Bronchial epithelial cell (primary cell): ENCODE measurements at regions not wholly inside any gene's neighbourhood (a gene's known extent, or its start where the extent isn't known, plus 50 kb on each side); places are given as distances from the start of the nearest gene placed in this dataset.

Experiments used
- DNase-seq: peaks from one replicate; pipeline ENCODE4 v3.0.0-alpha.2; 2010; ENCODE audit warnings: low read depth
- FAIRE-seq: peaks from 2 replicates; lab custom pipeline; 2011; peaks lifted over from hg19 to GRCh38; lab: Jason Lieb, UNC
- H3K27me3 ChIP-seq: 2 replicates; pipeline ENCODE4 v1.5.1; 2011; ENCODE audit warnings: low read length; ENCODE audit not compliant: control insufficient read depth, insufficient read depth
- H3K36me3 ChIP-seq: 2 replicates; pipeline ENCODE4 v1.5.1; 2011; ENCODE audit warnings: low read length; ENCODE audit not compliant: control insufficient read depth, insufficient read depth
- H3K4me3 ChIP-seq: 2 replicates; pipeline ENCODE4 v1.5.1; 2011; ENCODE audit warnings: mild to moderate bottlenecking, low read depth, low read length, control low read depth
- TF ChIP-seq, protein P1 (sequence below): IDR thresholded peaks from 2 replicates; pipeline ENCODE4 v1.5.1; 2011; ENCODE audit warnings: mild to moderate bottlenecking, moderate library complexity, low read length, control low read depth, inconsistent platforms; ENCODE audit not compliant: insufficient read depth, severe bottlenecking

DNA sequence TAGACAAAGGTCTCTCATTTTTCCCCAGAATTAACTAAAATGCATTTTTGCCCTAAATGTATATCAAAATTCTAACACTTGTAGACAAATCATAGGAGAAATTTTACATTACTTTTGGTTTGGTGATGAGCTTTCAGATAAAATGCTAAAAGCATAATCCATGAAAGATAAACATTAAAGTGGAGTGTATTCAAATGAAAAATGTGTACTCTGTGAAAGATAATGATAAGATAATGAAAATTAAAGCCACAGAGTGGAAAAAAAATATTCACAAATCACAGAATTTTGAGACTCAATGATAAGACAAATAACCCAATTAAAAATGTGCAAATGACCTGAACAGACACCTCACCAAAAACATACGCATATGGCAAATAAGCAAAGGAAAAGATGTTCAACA is 176.9 kb upstream of the ADAMTS16 start:
- Histone ChIP-seq H3K36me3 (no peaks in the 10 kb centered on the region), H3K27me3 (no peaks in the 10 kb centered on the region), H3K4me3 (no peak overlapping the region)
- TF ChIP-seq, protein P1, sequence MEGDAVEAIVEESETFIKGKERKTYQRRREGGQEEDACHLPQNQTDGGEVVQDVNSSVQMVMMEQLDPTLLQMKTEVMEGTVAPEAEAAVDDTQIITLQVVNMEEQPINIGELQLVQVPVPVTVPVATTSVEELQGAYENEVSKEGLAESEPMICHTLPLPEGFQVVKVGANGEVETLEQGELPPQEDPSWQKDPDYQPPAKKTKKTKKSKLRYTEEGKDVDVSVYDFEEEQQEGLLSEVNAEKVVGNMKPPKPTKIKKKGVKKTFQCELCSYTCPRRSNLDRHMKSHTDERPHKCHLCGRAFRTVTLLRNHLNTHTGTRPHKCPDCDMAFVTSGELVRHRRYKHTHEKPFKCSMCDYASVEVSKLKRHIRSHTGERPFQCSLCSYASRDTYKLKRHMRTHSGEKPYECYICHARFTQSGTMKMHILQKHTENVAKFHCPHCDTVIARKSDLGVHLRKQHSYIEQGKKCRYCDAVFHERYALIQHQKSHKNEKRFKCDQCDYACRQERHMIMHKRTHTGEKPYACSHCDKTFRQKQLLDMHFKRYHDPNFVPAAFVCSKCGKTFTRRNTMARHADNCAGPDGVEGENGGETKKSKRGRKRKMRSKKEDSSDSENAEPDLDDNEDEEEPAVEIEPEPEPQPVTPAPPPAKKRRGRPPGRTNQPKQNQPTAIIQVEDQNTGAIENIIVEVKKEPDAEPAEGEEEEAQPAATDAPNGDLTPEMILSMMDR, result no peak
- FAIRE-seq (no peak), DNase-seq (no peak)

DNA sequence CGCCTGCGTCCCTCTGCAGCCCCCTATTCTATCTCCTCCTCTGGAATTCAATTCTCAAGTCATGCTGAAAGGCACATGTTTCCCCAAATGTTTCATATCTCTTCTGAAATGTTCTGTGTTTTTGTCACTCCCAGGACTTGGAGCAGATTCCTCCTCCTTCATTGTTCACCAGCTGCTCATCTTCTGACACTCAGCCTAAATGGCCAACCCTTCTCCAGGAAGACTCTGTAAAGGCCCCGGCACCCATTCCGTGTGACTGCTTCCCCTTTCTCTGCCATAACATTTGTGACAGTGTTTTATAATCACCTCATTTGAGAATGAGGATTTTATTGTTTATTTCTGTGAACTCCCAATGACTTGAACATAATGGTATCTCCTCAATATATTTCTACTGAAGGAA is 170.8 kb upstream of the ADAMTS16 start:
- FAIRE-seq, result no peak

DNA sequence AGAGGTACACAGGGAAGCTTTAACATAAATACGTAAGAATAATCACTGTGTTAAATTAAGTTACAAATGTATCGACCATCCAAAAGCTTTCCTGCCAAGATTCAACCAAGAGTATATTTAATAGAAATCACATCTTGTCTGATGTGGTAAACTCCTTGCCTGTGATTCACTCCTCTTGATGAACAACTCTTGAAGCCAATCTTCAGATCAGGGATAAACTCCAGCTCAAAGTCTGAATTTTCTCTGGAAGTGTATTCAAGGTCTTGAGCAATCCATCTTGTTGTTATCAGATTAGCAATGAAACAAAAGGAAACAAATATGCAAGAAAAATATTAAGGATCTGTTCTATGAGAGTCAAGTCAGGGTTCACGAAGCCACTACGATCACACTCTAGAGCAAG is 170.0 kb upstream of the ADAMTS16 start:
- no peak for FAIRE-seq
- TF ChIP-seq, protein P1, result no peak

More for the DNA sequence above, 170.8 kb upstream of the ADAMTS16 start:
- no peak overlapping the region for H3K4me3 ChIP-seq
- H3K27me3 ChIP-seq, result no peaks in the 10 kb centered on the region
- TF ChIP-seq, protein P1, result no peak
- no peak for DNase-seq
- H3K36me3 ChIP-seq, result no peaks in the 10 kb centered on the region

DNA sequence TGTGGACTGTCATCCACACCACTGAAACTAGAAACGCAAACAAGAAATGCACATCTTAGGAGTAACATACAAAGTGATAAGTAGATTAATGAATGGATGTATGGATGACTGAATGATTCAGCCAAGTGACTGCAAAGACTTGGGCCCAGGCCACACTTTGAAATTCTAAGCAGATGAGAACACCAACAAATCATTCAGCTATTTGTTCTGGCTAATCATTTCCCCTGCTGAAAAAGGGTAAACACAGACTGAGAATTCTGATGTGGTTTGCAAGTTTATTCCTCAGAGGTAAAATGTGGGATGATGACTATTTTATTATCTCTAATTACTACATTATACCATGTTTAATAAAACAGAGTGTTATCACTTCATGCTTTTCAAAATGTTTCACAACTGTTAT is 163.2 kb upstream of the ADAMTS16 start:
- TF ChIP-seq, protein P1, result no peak
- DNase-seq (no peak), FAIRE-seq (no peak)
- Histone ChIP-seq H3K36me3 (no peaks in the 10 kb centered on the region), H3K27me3 (no peaks in the 10 kb centered on the region), H3K4me3 (no peak overlapping the region)

More for the DNA sequence above, 170.0 kb upstream of the ADAMTS16 start:
- H3K4me3 ChIP-seq, result no peak overlapping the region
- DNase-seq, result no peak
- no peaks in the 10 kb centered on the region for H3K36me3 ChIP-seq
- H3K27me3 ChIP-seq, result no peaks in the 10 kb centered on the region

DNA sequence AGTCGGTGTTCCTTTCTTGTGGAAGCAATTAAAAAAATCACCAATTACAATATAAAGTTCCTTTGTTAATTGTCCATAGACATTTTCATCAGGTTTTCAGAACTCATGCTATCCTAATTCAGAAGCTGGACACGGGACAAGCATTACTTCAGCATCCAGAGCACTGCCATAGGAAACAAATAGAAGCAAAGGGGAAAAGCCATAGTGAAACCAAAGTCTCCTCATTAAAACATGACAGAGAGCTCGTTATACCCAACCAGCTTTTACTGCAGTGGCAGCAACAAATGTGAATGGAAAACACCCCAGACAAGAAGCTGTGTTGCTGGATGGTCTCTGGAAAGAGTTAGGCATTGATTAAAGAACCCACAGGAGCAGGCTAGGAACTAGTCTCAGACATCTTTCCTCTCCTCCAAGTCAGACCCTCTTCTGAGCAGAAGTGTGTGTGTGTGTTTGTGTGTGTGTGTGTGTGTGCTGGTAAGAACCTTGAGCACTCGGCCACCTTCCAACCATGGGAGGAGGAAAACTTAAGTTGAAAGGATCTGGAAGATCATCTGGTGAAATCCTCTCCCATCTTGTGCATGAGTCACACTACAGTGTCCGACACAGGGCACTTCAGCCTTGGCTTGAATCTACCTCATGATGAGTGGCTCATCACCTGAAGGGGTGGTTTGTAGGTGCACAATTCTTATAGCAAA is 162.6 kb upstream of the ADAMTS16 start:
- H3K27me3 ChIP-seq, result no peaks in the 10 kb centered on the region
- FAIRE-seq (no peak), DNase-seq (no peak)
- no peak overlapping the region for H3K4me3 ChIP-seq
- TF ChIP-seq, protein P1, result no peak
- H3K36me3 ChIP-seq, result no peaks in the 10 kb centered on the region

DNA sequence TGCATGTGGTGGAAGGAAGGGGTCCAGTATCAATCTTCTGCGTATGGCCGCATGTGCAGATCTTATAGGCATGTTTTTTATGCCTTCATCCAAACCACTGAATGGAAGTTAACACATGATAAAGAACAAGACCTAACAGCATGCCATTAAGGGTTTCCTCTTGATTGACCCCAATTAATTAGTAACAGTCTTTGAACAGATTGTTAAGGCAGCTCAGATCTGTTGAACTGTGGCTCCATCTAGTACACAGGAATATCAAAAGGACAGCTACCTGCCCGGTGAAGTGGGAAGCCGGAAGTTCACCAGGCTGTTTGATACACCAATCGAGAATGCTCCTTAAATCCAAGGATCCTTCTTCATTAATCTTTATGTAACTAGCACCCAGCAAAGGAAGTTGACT is 159.9 kb upstream of the ADAMTS16 start:
- Histone ChIP-seq H3K36me3 (no peaks in the 10 kb centered on the region), H3K4me3 (no peak overlapping the region), H3K27me3 (no peaks in the 10 kb centered on the region)
- TF ChIP-seq, protein P1, result no peak
- DNase-seq, result no peak
- FAIRE-seq, result no peak
